ENCODE measurements at regions not wholly inside any gene's neighbourhood (a gene's known extent, or its start where the extent isn't known, plus 50 kb on each side); places are given as distances from the start of the nearest gene placed in this dataset.

DNA sequence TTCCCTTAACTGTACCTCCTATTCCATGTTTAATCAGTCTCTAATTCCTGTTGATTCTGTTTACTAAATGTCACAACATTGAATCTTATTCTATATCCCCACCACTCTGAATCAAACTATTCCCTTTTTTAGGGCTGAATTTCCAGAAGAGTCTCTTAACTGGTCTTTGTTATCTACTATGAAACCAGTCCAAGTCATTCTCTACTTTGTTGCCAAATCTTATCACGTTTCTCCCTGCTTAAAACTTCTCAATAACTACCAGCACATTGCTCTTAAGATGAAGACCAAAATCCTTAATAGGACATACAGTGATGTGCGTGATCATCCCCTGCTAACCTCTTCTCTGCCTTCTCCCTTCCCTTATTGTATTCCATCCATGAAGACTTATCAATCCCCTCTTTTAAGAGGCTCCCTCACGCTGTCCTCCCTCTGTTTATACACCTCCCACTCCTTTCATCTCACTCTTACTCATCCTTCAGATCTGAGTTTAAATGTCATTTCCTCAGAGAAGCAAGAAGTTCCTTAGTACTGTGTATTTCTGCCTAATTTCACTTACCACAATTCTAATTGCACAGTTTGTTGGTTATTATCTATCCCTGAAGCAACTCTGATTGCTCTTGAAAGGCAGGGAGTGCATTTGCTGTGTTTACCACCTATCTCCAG is 143.0 kb upstream of the AHI1 start:
- no peak for DNase-seq (ENCODE audit: low spot score)
- in situ Hi-C loops (cut with MboI; ENCODE audit: low sequenced_read_pairs, unreplicated experiment), result no loop called here
- TF ChIP-seq, protein P1, sequence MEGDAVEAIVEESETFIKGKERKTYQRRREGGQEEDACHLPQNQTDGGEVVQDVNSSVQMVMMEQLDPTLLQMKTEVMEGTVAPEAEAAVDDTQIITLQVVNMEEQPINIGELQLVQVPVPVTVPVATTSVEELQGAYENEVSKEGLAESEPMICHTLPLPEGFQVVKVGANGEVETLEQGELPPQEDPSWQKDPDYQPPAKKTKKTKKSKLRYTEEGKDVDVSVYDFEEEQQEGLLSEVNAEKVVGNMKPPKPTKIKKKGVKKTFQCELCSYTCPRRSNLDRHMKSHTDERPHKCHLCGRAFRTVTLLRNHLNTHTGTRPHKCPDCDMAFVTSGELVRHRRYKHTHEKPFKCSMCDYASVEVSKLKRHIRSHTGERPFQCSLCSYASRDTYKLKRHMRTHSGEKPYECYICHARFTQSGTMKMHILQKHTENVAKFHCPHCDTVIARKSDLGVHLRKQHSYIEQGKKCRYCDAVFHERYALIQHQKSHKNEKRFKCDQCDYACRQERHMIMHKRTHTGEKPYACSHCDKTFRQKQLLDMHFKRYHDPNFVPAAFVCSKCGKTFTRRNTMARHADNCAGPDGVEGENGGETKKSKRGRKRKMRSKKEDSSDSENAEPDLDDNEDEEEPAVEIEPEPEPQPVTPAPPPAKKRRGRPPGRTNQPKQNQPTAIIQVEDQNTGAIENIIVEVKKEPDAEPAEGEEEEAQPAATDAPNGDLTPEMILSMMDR (IDR thresholded peaks at IDR 0.05; ENCODE audit: borderline replicate concordance, control extremely low read depth, extremely low read depth, insufficient read depth, missing control alignments), result no peak

DNA sequence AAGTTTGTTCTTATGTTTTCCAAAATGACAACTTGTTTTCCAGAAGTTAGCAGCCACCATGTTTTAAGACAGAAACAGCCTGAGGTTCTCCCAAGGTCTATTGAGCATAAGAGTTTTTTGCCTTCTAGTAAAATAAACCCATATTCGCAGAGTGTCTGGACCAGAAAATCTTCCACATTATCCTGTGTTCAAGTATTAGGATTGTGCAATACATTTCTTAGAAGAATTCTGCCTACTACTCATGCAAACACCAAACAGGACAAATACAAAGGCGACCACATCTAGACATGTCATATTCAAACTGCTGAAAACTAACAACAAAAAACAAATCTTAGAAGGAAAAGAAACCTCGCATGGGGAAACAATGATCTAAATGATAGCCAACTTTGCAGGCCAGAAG is 145.4 kb upstream of the AHI1 start:
- no peak for DNase-seq (ENCODE audit: low spot score)
- TF ChIP-seq, protein P1 (IDR thresholded peaks at IDR 0.05; ENCODE audit: borderline replicate concordance, control extremely low read depth, extremely low read depth, insufficient read depth, missing control alignments), result no peak
- in situ Hi-C loops (cut with MboI; ENCODE audit: low sequenced_read_pairs, unreplicated experiment), result no loop called here

DNA sequence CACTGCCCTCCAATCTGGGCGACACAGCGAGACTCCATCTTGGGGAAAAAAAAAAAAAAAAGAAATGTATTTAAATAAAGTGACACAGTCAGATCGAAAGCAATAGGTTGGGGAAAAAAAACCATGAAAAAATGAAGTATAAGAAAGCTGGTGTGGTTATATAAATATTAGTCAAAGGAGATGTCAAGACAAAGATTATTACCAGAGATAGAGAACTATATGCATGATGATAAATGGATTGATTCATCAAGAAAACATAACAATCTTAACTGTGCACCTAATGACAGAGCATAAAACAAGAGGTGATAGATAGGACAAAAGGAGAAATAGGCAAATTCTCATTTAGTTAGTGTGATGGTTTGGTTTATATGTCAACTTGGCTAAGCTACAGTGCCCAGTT is 146.9 kb upstream of the AHI1 start:
- no peak for DNase-seq (ENCODE audit: low spot score)
- TF ChIP-seq, protein P1 (IDR thresholded peaks at IDR 0.05; ENCODE audit: borderline replicate concordance, control extremely low read depth, extremely low read depth, insufficient read depth, missing control alignments), result no peak
- in situ Hi-C loops (cut with MboI; ENCODE audit: low sequenced_read_pairs, unreplicated experiment), result no loop called here

DNA sequence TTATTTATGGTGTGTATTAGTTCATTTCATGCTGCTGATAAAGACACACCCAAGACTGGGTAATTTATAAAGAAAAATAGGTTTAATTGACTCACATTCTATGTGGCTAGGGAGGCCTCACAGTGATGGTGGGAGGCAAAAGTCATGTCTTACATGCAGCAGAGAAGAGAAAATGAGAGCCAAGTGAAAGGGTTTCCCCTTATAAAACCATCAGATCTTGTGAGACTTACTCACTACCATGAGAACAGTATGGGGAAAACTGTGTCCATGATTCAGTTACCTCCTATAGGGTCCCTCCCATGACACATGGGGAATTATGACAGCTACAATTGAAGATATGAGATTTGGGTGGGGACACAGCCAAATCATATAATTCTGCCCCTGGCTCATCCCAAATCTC is 150.0 kb upstream of the AHI1 start:
- in situ Hi-C loops (cut with MboI; ENCODE audit: low sequenced_read_pairs, unreplicated experiment), result no loop called here
- TF ChIP-seq, protein P1 (IDR thresholded peaks at IDR 0.05; ENCODE audit: borderline replicate concordance, control extremely low read depth, extremely low read depth, insufficient read depth, missing control alignments), result no peak
- DNase-seq (ENCODE audit: low spot score), result no peak

DNA sequence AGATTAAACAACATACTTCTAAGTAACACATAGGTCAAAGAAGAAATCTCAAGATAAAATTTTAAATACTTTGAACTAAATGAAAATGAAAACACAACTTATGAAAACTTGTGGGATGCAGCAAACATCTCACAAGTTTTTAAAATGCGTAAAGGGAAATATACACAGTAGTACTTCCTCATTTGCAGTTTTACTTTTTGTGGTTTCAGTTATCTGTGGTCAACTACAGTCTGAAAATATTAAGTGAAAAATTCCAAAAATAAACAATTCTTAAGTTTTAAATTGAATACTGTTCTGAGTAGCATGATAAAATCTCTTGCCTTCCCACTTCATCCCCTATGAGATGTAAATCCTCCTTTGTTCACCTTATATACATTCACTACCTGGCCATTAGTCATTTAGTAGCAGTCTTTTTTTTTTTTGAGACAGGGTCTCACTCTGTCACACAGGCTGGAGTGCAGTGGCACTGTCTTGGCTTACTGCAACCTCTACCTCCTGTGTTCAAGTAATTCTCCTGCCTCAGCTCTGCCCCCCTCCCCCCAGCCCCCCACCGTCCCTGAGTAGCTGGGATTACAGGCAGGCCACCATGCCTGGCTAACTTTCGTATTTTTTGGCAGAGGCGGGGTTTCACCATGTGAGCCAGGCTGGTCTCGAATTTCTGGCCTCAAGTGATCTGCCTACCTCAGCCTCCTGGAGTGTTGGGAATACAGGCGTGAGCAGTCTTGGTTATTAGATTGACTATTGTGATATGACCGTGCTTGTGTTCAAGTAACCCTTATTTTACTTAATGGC is 154.6 kb upstream of the AHI1 start:
- peak; percentile 19 for DNase-seq (ENCODE audit: low spot score)
- in situ Hi-C loops (cut with MboI; ENCODE audit: low sequenced_read_pairs, unreplicated experiment), result no loop called here
- TF ChIP-seq, protein P1 (IDR thresholded peaks at IDR 0.05; ENCODE audit: borderline replicate concordance, control extremely low read depth, extremely low read depth, insufficient read depth, missing control alignments), result no peak

DNA sequence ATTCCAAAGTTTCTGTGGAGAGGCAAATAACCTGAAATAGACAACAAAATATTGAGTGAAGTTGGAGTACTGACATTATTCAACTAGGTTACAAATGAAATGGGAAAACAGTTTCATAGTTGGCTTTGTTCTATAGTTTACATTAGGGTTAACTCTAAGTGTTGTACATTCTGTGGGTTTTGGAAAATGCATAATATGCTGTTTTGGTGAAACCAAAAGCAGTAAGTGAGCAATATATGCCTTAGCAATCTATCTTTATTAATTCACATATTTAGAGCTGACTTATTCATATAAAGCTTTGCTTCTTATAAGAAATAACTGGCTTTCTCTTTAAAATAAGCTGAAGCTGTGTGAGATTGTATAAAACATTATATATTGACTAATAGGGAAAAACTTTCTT is 157.5 kb upstream of the AHI1 start:
- TF ChIP-seq, protein P1 (IDR thresholded peaks at IDR 0.05; ENCODE audit: borderline replicate concordance, control extremely low read depth, extremely low read depth, insufficient read depth, missing control alignments), result no peak
- no peak for DNase-seq (ENCODE audit: low spot score)
- in situ Hi-C loops (cut with MboI; ENCODE audit: low sequenced_read_pairs, unreplicated experiment), result no loop called here

Measured in GM13976 (cell line).